ENCODE measurements at regions not wholly inside any gene's neighbourhood (a gene's known extent, or its start where the extent isn't known, plus 50 kb on each side); places are given as distances from the start of the nearest gene placed in this dataset.

DNA sequence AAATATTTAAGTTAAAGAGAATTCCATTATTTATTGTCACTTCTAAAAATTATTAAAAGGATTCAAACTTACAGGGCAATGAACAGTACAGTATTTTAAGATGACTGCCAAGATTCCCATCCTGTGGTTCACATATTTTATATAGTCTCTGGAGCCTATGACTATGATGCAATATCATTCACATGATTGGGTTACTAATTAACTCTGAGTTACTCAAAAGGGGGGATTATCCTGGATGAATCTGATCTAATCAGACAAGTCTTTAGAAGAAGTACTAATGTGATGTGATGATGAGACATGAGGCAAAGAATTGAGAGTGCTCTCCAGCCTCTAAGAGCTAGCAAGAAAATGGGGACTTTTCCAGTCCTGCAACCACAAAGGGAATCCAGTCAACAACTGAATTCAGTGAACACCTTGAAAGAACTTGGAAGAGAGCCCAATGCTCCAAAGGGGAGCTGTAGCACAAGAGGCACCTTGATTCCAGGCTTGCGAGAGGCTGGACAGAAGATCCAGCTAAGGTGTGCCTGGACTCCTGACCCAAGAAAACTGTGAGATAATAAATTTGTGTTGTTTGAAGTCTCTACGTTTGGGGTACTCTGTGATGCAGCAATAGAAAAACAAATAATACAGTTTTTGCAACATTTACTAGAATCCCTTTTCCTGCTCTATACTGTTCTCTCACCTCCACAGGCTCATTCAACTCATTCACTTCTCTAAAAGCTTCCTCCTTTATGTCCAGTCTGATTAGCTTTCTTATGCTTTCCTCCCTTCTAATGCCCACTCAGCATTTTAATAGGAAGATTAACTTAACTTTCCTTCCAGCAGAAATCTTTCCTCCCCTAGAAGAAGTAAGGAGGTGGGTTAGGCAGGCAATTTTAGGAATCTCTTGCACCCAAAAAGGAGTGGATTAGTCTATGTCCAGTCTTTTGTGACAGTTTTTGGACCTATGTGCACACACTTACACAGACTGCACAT lies 133.8 kb upstream of the LCORL start:
- no peak overlapping the region for H3K4me3 Mint-ChIP-seq
- H3K4me1 Mint-ChIP-seq, result no peaks in the 10 kb centered on the region
- H3K27ac Mint-ChIP-seq, result no peak overlapping the region
- no peaks in the 10 kb centered on the region for H3K36me3 Mint-ChIP-seq (ENCODE audit: low read depth)
- no peak for DNase-seq
- H3K27me3 Mint-ChIP-seq (ENCODE audit: low read depth, poor library complexity), result no peaks in the 10 kb centered on the region
- peaks cover 20% of the 10 kb centered on the region for H3K9me3 Mint-ChIP-seq
- TF ChIP-seq, protein P1, sequence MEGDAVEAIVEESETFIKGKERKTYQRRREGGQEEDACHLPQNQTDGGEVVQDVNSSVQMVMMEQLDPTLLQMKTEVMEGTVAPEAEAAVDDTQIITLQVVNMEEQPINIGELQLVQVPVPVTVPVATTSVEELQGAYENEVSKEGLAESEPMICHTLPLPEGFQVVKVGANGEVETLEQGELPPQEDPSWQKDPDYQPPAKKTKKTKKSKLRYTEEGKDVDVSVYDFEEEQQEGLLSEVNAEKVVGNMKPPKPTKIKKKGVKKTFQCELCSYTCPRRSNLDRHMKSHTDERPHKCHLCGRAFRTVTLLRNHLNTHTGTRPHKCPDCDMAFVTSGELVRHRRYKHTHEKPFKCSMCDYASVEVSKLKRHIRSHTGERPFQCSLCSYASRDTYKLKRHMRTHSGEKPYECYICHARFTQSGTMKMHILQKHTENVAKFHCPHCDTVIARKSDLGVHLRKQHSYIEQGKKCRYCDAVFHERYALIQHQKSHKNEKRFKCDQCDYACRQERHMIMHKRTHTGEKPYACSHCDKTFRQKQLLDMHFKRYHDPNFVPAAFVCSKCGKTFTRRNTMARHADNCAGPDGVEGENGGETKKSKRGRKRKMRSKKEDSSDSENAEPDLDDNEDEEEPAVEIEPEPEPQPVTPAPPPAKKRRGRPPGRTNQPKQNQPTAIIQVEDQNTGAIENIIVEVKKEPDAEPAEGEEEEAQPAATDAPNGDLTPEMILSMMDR (IDR thresholded peaks at IDR 0.05), result no peak

DNA sequence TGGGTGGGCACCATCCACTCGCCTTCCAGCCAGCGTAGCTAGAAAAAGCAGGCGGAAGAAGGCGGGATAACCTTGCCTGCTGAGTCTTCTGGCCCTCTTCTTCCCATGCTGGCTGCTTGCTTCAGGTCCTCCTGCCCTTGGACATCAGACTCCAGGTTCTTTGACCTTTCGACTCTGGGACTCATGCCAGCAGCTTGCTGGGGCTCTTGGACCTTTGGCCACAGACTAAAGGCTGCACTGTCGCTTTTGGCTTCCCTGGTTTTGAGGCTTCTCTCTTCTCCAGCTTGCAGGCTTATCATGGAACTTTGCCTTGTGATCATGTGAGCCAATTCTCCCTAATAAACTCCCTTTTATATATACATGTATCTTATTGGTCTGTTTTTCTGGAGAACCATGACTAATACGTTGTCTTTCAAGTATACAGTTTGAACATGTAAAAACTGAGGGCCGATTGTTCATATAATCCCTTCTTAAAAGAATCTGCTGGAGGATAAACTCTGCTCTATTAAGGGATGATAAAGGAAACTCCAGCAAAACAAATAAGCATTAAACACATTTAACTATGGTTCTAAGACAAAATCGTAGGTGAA lies 116.6 kb upstream of the LCORL start:
- TF ChIP-seq, protein P1 (IDR thresholded peaks at IDR 0.05), result no peak
- Mint-ChIP-seq H3K27ac (no peak overlapping the region), H3K27me3 (ENCODE audit: low read depth, poor library complexity) (peaks cover 4% of the 10 kb centered on the region), H3K36me3 (ENCODE audit: low read depth) (no peaks in the 10 kb centered on the region), H3K9me3 (peaks cover 13% of the 10 kb centered on the region), H3K4me3 (no peak overlapping the region), H3K4me1 (no peaks in the 10 kb centered on the region)
- DNase-seq, result no peak

DNA sequence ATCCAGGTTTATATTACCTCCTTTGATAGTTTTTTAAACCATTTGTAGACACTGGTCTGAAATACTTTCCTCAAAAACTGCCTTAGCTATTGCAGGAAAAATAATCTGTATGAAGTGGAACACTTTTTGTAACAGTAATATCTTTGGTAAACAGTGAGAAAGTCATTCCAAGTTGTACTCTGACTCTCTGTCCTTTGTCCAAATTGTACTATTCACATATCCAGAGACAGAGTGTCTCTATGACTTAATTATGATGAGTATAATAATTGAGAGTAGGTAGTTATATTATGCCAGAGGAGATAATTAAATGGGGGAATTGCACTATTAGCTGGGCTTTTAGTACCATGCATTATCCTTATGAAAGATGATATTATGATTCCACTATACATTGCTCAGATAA lies 112.6 kb upstream of the LCORL start:
- Mint-ChIP-seq H3K4me1 (no peaks in the 10 kb centered on the region), H3K9me3 (peaks cover 13% of the 10 kb centered on the region), H3K27me3 (ENCODE audit: low read depth, poor library complexity) (peaks cover 4% of the 10 kb centered on the region), H3K27ac (no peak overlapping the region), H3K36me3 (ENCODE audit: low read depth) (no peaks in the 10 kb centered on the region), H3K4me3 (no peak overlapping the region)
- TF ChIP-seq, protein P1 (IDR thresholded peaks at IDR 0.05), result no peak
- DNase-seq, result no peak

DNA sequence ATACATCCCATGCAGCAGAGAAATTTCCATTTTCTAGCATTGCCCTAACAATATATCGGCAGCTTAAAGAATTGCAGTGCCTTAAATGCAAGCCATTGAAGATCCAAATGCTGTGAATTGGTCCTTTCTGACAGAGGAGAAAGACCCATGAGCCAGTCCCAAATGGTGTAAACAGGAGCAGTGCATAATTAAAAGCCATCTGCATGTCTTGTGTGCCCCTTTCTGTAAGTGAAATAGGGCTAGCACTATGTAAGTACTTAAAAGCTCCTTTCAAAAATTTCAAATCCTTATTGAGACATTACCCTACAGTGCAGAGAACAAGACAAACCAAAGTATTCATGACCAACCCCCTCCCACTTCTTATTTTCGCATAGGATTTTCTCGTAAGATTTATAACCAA lies 108.7 kb upstream of the LCORL start:
- H3K36me3 Mint-ChIP-seq (ENCODE audit: low read depth), result no peaks in the 10 kb centered on the region
- H3K4me1 Mint-ChIP-seq, result no peaks in the 10 kb centered on the region
- no peak overlapping the region for H3K27ac Mint-ChIP-seq
- H3K27me3 Mint-ChIP-seq (ENCODE audit: low read depth, poor library complexity), result peaks cover 4% of the 10 kb centered on the region
- no peak for DNase-seq
- no peak overlapping the region for H3K4me3 Mint-ChIP-seq
- TF ChIP-seq, protein P1 (IDR thresholded peaks at IDR 0.05), result no peak
- H3K9me3 Mint-ChIP-seq, result peaks cover 9% of the 10 kb centered on the region

DNA sequence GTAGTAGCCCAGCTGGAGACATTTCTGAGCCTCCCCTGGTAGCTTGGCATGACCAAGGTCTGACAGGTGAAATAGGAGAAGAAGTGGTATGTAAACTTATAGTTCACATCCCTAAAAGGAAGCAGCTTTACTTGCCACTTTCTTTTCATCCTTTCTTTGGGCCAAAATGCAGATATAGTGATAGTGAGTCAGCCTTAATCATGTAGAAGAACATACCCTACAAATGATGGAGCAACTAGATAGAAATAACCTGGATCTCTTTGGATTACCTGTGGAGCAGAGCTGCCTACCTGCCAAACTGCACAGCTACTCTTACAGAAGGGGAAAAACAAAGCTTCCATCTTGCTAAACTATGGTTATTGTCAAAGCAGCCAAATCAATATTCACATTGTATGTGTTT lies 106.7 kb upstream of the LCORL start:
- Mint-ChIP-seq H3K36me3 (ENCODE audit: low read depth) (no peaks in the 10 kb centered on the region), H3K4me3 (no peak overlapping the region), H3K27me3 (ENCODE audit: low read depth, poor library complexity) (no peaks in the 10 kb centered on the region), H3K9me3 (no peaks in the 10 kb centered on the region), H3K27ac (no peak overlapping the region), H3K4me1 (no peaks in the 10 kb centered on the region)
- TF ChIP-seq, protein P1 (IDR thresholded peaks at IDR 0.05), result no peak
- DNase-seq, result no peak
